SK-N-SH (cell line): ENCODE measurements at regions not wholly inside any gene's neighbourhood (a gene's known extent, or its start where the extent isn't known, plus 50 kb on each side); places are given as distances from the start of the nearest gene placed in this dataset.
A peak's percentile ranks its signal among the peaks of the same experiment; 100 is the strongest.

Source experiments
- CTCF ChIA-PET: fragments of 300-600, 350-600 bp; formaldehyde crosslinking; extraction: SDS; loops from one replicate; lab custom pipeline; 2021; lab: Yijun Ruan, JAX
- POLR2A ChIA-PET: fragments of 350-600 bp; sonication (Branson Sonifier 250); formaldehyde crosslinking; extraction: SDS; loops from one replicate; lab custom pipeline; 2020; ENCODE audit warnings: antibody characterized with exemption, inconsistent platforms; lab: Yijun Ruan, JAX
- DNase-seq: peaks from one replicate; pipeline ENCODE4 v3.0.0; 2012
- H2AFZ ChIP-seq: fragments of 200-600 bp; sonication (generic); 2 replicates; pipeline ENCODE4 v1.8.1; 2016; ENCODE audit warnings: antibody characterized with exemption, mild to moderate bottlenecking, low read depth
- H3F3A ChIP-seq: fragments of 200-600 bp; sonication (generic); replicated peaks from 2 replicates; pipeline ENCODE3; 2016; ENCODE audit warnings: antibody characterized with exemption, mild to moderate bottlenecking; ENCODE audit not compliant: insufficient read depth
- H3K27ac ChIP-seq, 2 experiments: fragments of 200-500 bp in 1 of 2; fragments of 200-600 bp in 1 of 2; sonication (Bioruptor generic) in 1 of 2; sonication (generic), shearing (Covaris generic) in 1 of 2; 2 replicates each; pipeline versions ENCODE4 v1.5.1 to v1.6.1; 2014 to 2016; ENCODE audit warnings: low read depth in 2 of 2, inconsistent platforms in 1 of 2, low read length in 1 of 2, mild to moderate bottlenecking in 1 of 2, mixed read lengths in 1 of 2
- H3K27me3 ChIP-seq: fragments of 200-600 bp; sonication (generic), shearing (Covaris generic); 2 replicates; pipeline ENCODE4 v1.6.1; 2016; ENCODE audit warnings: mixed run types; ENCODE audit not compliant: insufficient read depth
- H3K36me3 ChIP-seq, 2 experiments: fragments of 200-500 bp in 1 of 2; fragments of 200-600 bp in 1 of 2; sonication (Bioruptor generic) in 1 of 2; sonication (generic) in 1 of 2; replicated peaks in 1 of 2; 2 replicates each; pipeline versions ENCODE3 to v1.5.1; 2014 to 2016; ENCODE audit warnings: low read length in 1 of 2, mild to moderate bottlenecking in 1 of 2; ENCODE audit not compliant: insufficient read depth in 2 of 2, control insufficient read depth in 1 of 2
- H3K4me1 ChIP-seq, 2 experiments: fragments of 200-500 bp in 1 of 2; fragments of 200-600 bp in 1 of 2; sonication (Bioruptor generic) in 1 of 2; sonication (generic), shearing (Covaris generic) in 1 of 2; 2 replicates each; pipeline versions ENCODE4 v1.5.1 to v1.6.1; 2014 to 2016; ENCODE audit warnings: low read depth in 1 of 2, low read length in 1 of 2, mixed run types in 1 of 2; ENCODE audit not compliant: insufficient read depth in 2 of 2, control insufficient read depth in 1 of 2
- H3K4me2 ChIP-seq: fragments of 200-600 bp; sonication (generic), shearing (Covaris generic); 2 replicates; pipeline ENCODE4 v1.6.1; 2017; ENCODE audit warnings: mixed run types
- H3K4me3 ChIP-seq, 2 experiments: fragments of 200-500 bp in 1 of 2; fragments of 200-600 bp in 1 of 2; sonication (Bioruptor generic) in 1 of 2; sonication (generic), shearing (Covaris generic) in 1 of 2; 2 replicates each; pipeline versions ENCODE4 v1.5.1 to v1.8.1; 2014 to 2016; ENCODE audit warnings: low read depth in 2 of 2, inconsistent platforms in 1 of 2, low read length in 1 of 2, mild to moderate bottlenecking in 1 of 2, mixed read lengths in 1 of 2, moderate library complexity in 1 of 2
- H3K79me2 ChIP-seq: fragments of 200-600 bp; sonication (generic); 2 replicates; pipeline ENCODE4 v1.8.1; 2017; ENCODE audit warnings: mild to moderate bottlenecking; ENCODE audit not compliant: insufficient read depth
- H3K9ac ChIP-seq: fragments of 200-600 bp; sonication (generic); 2 replicates; pipeline ENCODE4 v1.6.1; 2017; ENCODE audit warnings: mixed run types
- H3K9me2 ChIP-seq: fragments of 200-600 bp; sonication (generic); 2 replicates; pipeline ENCODE4 v1.6.1; 2017; ENCODE audit warnings: mixed run types
- H3K9me3 ChIP-seq: fragments of 200-600 bp; sonication (generic); 2 replicates; pipeline ENCODE4 v1.6.1; 2017; ENCODE audit warnings: mixed run types, mild to moderate bottlenecking, moderate library complexity
- H4K20me1 ChIP-seq: fragments of 200-600 bp; sonication (generic); 2 replicates; pipeline ENCODE4 v1.6.1; 2017; ENCODE audit warnings: mild to moderate bottlenecking, mixed run types; ENCODE audit not compliant: insufficient read depth
- CTCF ChIP-seq: fragments of 200-600 bp; sonication (generic); IDR thresholded peaks from 2 replicates; pipeline ENCODE4 v1.6.1; 2017; ENCODE audit warnings: antibody characterized with exemption, mild to moderate bottlenecking, moderate library complexity
- ELF1 ChIP-seq: IDR thresholded peaks from 2 replicates; pipeline ENCODE4 v1.4.0; 2012
- EP300 ChIP-seq, 2 experiments: IDR thresholded peaks; 2 replicates each; pipeline versions ENCODE4 v1.4.0 to v1.6.1; 2012; ENCODE audit warnings: borderline replicate concordance in 1 of 2, low read depth in 1 of 2, low read length in 1 of 2
- FOSL2 ChIP-seq: IDR thresholded peaks from 2 replicates; pipeline ENCODE4 v1.4.0; 2012; ENCODE audit warnings: low read depth, mild to moderate bottlenecking, moderate library complexity, borderline replicate concordance
- JUND ChIP-seq: IDR thresholded peaks from 2 replicates; pipeline ENCODE4 v1.4.0; 2012
- MEF2A ChIP-seq: IDR thresholded peaks from 2 replicates; pipeline ENCODE4 v1.4.0; 2012; ENCODE audit warnings: low read depth, borderline replicate concordance
- MXI1 ChIP-seq: IDR thresholded peaks from 2 replicates; pipeline ENCODE4 v1.6.1; 2012; ENCODE audit warnings: mild to moderate bottlenecking, low read depth, low read length, improper control_type of control experiment
- NRF1 ChIP-seq: IDR thresholded peaks from 2 replicates; pipeline ENCODE4 v1.6.1; 2012; ENCODE audit warnings: low read depth, mild to moderate bottlenecking, low read length
- PBX3 ChIP-seq: IDR thresholded peaks from 2 replicates; pipeline ENCODE4; 2012
- POLR2AphosphoS5 ChIP-seq: IDR thresholded peaks from 2 replicates; pipeline ENCODE4 v1.6.1; 2012; ENCODE audit warnings: low read depth, low read length
- WGBS: methylation state at CpG from one replicate; pipeline ENCODE4 v1.1.6; 2017; ENCODE audit warnings: low lambda C conversion rate; 5-methylcytosine and 5-hydroxymethylcytosine counted together

DNA sequence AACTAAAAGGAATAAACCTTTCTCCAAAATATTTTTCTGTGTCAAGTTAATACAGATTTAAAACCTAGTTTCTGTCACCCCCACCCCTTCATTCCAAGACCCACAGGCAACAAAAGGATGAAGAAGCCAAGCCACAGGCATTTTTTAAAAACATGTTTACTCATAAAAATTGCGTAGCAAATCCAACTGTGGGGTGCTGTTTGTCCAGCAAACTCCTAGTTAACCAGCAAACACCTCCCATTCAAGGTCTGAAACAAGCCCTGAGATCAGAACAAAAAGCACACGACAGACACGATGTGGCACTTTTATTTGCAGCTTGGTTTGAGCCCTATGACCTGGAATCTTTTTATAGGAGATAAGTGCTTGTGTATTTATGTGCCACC is 149.9 kb upstream of the CAMK1G start:
- ChIA-PET CTCF (interaction anchor here (0.7 to 4.9 kb wide), 6 partner anchors 75 to 230 kb away, joined by 3 to 40 read pairs (median 3); no protein-coding TSS in a partner anchor), POLR2A (no interaction called here)
- Histone ChIP-seq H3K9me2 (no peaks in the 10 kb centered on the region), H3K36me3 (no peaks in the 10 kb centered on the region), H3F3A (no peaks in the 10 kb centered on the region), H3K79me2 (no peaks in the 10 kb centered on the region), H3K4me3 (no peak overlapping the region), H3K9me3 (no peaks in the 10 kb centered on the region), H3K4me1 (peaks cover 5 to 15% of the 10 kb centered on the region in 2 experiments; a peak in 3 of 4 replicates), H4K20me1 (no peaks in the 10 kb centered on the region), H2AFZ (no peak overlapping the region), H3K27me3 (no peaks in the 10 kb centered on the region), H3K27ac (no peak overlapping the region), H3K9ac (no peak overlapping the region), H3K4me2 (peak overlapping the region; percentile 1; the same call in 1 of the 2 replicates)
- no peak for DNase-seq
- WGBS: 86% methylated on average over 3 of the region's 3 CpGs
- TF ChIP-seq NRF1 (no peak), PBX3 (no peak), ELF1 (no peak), EP300 (IDR thresholded peaks at IDR 0.05; ENCODE audit: borderline replicate concordance in 1 of 2, low read depth in 1 of 2, low read length in 1 of 2) (no peak), FOSL2 (no peak), MXI1 (no peak), CTCF (no peak), JUND (no peak)

DNA sequence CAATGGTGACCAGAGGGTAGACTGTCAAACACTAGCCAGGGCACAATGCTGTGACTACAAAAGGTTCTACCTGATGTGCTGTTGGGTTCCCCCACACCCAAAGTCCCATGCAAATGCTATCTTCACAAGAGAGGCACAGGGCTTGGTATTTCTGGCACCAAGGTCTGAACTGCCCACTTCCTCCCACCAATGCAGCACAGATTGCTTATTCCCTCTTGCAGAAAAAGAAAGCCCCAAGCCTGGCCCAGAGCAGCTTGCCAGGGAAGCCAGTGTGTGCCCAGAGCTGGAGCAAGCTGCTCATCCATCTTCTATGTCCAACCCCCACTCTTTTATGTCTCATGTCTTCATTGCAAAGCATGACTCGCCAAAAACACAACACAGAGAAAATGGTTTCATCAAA is 149.4 kb upstream of the CAMK1G start:
- CTCF ChIA-PET: interaction anchor here (0.9 to 4.9 kb wide), 9 partner anchors 7 to 231 kb away, joined by 3 to 40 read pairs (median 5); no protein-coding TSS in a partner anchor
- peak overlapping the region; percentile 1; the same call in 1 of the 2 replicates for H3K4me2 ChIP-seq

More for the DNA sequence above, 149.4 kb upstream of the CAMK1G start:
- Histone ChIP-seq H3K27ac (no peak overlapping the region), H4K20me1 (no peaks in the 10 kb centered on the region), H3K9ac (no peak overlapping the region), H3K4me3 (no peak overlapping the region), H3F3A (no peaks in the 10 kb centered on the region), H3K36me3 (no peaks in the 10 kb centered on the region), H2AFZ (no peak overlapping the region), H3K4me1 (peaks cover 5 to 15% of the 10 kb centered on the region in 2 experiments; a peak in 3 of 4 replicates), H3K9me3 (no peaks in the 10 kb centered on the region), H3K9me2 (no peaks in the 10 kb centered on the region), H3K27me3 (no peaks in the 10 kb centered on the region), H3K79me2 (no peaks in the 10 kb centered on the region)
- POLR2A ChIA-PET: no interaction called here
- no peak for DNase-seq
- 85% methylated on average over 1 of the region's 1 CpG for WGBS
- TF ChIP-seq PBX3 (peak; percentile 55), MEF2A (no peak), POLR2AphosphoS5 (no peak)
